LNCaP clone FGC (cell line): ENCODE measurements at regions not wholly inside any gene's neighbourhood (a gene's known extent, or its start where the extent isn't known, plus 50 kb on each side); places are given as distances from the start of the nearest gene placed in this dataset.

Source experiments
- DNase-seq: peaks from one replicate; pipeline ENCODE4 v3.0.0-alpha.2; 2011; ENCODE audit warnings: low read depth
- H3K4me3 ChIP-seq: 2 replicates; pipeline ENCODE4 v1.5.1; 2011; ENCODE audit warnings: mild to moderate bottlenecking, low read depth, low read length, control low read depth
- CTCF ChIP-seq: IDR thresholded peaks from 2 replicates; pipeline ENCODE4 v1.5.1; 2012; ENCODE audit warnings: mild to moderate bottlenecking; ENCODE audit not compliant: control insufficient read depth, insufficient read depth; ENCODE audit errors: extremely low read depth

GRCh38 chr19:5269279-5269678, 71.3 kb downstream of the PTPRS start:
- DNase-seq, result peak; percentile 71
- no peak overlapping the region for H3K4me3 ChIP-seq
- no peak for TF ChIP-seq CTCF

GRCh38 chr19:5268801-5269200, 71.8 kb downstream of the PTPRS start:
- DNase-seq, result peak; percentile 58

GRCh38 chr19:5265260-5265659, 75.4 kb downstream of the PTPRS start:
- no peak for TF ChIP-seq CTCF
- DNase-seq, result no peak
- no peak overlapping the region for H3K4me3 ChIP-seq

More at GRCh38 chr19:5268801-5269200, 71.8 kb downstream of the PTPRS start:
- H3K4me3 ChIP-seq, result no peak overlapping the region
- no peak for TF ChIP-seq CTCF

GRCh38 chr19:5264453-5264852, 76.2 kb downstream of the PTPRS start:
- DNase-seq, result no peak
- no peak for TF ChIP-seq CTCF
- H3K4me3 ChIP-seq, result no peak overlapping the region

- no peak for TF ChIP-seq CTCF
- DNase-seq, result no peak
- H3K4me3 ChIP-seq, result no peak overlapping the region
Observed at GRCh38 chr19:5263615-5264014, 77.0 kb downstream of the PTPRS start.

- TF ChIP-seq CTCF, result no peak
- no peak overlapping the region for H3K4me3 ChIP-seq
- no peak for DNase-seq
Observed at GRCh38 chr19:5262721-5263120, 77.9 kb downstream of the PTPRS start.

- no peak overlapping the region for H3K4me3 ChIP-seq
- DNase-seq, result peak; percentile 86
- TF ChIP-seq CTCF, result no peak
Observed at GRCh38 chr19:5261156-5261890, 79.3 kb downstream of the PTPRS start.
